ENCODE measurements at regions not wholly inside any gene's neighbourhood (a gene's known extent, or its start where the extent isn't known, plus 50 kb on each side); places are given as distances from the start of the nearest gene placed in this dataset.
"Not testable (repeated sequence)": the region's sequence is repeated elsewhere in the genome, so short reads cannot be mapped to it uniquely, and the experiment has no call there.

DNA sequence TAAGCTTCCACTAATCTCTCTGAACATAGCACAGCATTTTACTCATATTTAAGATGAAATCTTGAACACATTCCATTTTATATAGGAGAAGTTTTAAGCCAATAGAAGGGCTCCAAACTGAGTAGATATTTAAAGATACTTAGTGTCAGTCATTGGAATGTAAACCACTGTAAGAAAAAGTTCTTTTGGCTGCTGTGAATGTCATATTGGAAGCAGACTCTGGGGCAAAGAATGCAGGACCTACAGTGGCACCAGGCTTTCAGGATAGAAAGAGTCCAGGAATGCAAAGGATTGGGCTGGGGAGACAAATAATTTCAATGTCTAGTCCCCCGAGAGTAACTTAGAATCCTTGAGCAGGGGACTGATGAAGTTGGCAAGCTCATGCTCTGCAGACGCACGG, 1047.7 kb downstream of the STIM2 start:
- no peak for DNase-seq

DNA sequence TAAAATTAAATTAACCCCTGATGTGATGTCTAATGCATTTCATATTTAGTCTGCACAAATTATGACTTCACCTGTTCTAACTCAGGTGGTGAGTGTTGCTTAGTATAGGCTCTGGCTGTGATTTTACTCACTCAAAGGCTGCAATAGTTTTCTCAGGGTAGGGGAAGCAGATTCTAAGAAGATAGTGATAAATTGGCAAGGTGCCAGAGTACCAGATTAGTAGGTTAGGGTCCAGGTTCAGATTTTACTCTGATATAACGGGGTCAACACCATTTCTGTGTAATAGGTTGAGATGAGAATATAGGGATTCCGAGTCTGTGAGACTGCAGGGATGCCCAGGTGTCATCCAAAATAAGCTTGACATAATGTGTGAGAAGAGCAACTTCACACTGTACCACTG, 1049.6 kb downstream of the STIM2 start:
- no peak for DNase-seq

DNA sequence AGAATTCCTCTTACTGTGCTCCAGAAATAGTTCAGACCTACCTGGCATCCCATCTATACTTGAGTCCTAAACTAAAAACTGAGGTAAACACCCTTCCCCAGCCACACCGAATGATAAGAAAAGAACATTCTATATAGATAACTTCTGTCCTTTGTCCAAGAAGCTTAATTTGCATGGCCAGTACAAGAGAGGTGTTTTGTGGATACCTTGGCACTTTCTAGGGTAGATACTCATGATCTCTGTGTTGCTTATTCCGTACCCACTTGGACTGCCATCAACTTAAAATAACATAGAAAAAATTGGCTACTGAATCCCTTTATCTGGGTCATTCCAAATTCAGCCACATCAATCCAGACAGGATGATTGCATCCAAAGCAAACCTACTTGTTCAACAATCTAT, 1050.4 kb downstream of the STIM2 start:
- no peak for DNase-seq

DNA sequence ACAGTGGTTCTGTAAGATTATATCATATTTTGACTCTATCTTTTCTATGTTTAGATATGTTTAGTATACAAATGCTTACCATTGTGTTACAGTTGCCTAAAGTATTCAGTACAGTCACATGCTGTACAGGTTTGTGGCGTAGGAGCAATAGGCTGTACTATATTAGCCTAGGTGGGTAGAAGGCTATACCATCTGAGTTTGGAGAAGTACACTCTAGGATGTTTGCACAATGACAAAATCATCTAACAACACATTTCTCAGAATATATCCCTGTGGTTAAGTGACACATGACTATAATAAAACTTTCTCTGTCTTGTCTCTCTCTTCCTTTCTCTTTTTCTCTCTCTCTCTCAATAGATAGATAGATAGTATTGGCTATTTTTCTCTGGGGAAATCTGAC, 1053.1 kb downstream of the STIM2 start:
- no peak for DNase-seq

DNA sequence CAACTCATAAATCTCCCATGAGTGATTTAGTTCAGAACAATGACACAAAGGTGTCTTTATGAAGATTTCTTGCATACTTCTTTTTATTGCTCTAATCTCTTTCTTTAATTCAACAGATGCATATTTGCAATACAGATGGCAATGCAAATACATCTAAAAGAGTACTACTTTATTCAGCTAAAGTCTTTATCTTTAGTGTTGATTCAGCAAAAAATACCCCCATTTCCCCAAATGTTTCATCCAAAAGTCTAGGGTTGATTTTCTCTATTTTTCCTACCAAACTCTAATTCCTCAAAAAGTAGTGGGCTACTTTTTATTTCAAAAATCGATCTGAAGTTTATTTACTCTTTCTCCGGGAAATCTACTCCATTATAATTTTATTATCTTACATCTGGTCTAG, 1055.2 kb downstream of the STIM2 start:
- no peak for DNase-seq

DNA sequence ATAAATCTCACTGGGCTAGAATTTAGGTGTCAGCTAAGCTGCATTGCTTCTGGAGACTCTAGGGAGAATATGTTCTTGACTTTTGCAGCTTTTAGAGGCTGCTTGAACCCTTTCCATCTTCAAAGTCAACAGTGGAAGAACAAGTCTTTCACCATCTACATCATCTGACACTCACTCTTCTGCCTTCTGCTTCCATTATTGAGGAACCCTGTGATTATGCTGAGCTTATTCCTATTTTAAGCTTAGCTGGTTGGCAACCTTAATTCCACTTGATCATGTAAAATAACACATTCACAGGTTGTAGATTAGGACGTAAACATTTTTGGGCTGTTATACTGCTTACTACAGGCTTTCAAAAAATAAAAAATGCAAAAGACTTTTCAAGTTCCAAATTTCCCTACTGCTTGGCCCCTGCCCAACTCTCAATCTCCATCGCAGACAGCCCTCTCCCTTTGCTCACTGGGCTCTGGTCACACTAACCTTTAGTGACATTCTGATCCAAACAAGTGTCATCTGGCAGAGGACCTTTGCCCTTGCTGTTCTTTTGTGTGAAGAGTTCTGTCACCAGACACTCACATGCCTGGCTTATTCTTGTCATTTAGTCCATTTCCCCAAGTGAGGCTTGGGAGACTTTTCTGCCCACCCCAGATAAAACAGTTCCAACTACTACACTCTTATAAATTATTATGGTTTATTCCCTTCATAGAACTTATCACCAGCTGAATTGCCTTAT, 1056.0 kb downstream of the STIM2 start:
- no peak for DNase-seq

DNA sequence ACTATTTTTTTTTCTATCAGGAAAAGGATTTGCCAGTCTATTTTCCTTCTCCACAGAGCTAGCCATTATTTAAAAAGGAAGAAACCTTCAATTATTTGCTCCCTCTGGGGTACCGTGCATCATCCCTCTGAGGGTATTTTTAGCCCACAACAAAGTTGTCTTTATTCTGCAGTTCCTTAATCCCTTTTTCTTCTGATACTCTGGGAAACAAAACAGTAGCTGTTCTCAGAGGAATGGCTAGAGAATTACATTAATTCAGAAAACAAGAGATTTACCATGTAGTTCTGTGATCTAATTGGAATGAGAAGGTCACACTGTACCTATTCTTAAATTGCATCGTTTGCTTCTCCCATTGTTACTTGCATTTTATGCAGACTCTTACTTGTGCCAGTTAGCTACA, 1056.7 kb downstream of the STIM2 start:
- DNase-seq, result no peak

DNA sequence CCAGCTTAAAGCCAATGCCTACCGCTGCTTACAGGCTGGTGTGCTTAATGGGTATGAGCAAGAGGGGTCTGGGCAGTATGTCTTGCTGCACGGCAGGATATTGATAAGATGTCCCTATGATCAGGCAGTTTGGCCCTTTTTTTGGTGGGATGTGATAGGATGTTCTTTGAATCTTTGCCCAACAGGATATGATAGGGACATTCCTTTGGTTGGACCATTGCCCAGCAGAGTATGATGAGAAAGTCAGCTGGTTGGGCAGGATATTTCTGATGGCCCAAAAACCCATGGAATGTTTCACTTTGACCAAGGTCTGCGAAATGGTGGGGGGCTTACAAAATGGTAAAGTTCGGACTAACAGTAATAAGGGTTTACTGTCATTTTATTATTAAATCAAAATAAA, 1060.6 kb downstream of the STIM2 start:
- no peak for DNase-seq

DNA sequence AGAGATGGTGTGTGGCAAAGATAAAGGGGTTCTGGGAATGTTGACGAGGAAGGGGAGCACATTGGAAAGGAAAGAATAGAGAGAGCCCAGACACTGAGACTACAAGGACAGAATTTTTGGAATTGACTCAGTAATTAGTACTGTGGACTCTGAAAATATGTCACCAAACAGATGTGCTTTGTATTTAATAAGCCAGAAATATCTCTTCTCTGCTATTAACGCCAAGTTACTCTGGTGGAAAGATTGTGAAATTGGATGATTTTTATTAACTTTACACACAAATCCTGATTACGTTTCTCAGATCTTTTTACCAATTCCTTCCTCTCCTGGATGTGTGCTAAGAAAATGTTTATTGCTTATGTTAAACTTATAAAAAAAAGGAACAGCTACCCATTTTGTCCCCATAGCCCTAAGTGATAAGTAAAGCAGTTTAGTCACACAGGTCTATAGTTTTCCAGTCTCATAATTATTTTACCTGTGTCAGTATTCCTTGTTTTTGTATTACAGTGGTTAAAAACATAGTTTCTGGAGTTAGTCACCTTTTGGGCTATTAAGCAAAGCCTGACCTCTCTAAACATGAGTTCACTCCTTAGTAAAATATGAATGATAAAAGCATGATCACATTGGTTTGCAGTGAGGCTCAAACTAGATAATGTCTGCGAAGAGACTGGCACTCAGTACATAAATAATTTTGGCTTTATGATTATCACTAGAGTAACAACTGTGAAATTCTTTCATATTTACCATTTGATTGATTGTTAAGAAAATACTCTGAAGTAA, 1068.3 kb downstream of the STIM2 start:
- DNase-seq, result no peak

DNA sequence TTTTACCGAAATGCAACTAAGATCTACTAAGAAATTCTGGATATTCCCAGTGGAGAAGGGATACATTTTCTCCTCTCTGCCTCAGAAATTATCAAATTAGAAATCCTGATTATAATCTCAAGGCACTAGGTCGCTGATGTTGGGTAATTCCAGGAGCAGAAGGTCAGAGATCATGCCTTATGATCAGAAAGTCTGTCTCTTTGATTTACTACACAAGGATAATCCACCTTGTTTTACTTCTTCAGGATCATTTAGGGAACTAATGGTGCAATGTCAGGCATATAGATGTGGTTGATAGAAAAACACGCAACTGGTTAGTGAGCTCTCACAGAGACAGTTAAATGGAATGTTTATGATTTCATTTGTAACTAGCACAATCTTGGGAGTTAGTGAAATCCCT, 1069.7 kb downstream of the STIM2 start:
- DNase-seq, result no peak

DNA sequence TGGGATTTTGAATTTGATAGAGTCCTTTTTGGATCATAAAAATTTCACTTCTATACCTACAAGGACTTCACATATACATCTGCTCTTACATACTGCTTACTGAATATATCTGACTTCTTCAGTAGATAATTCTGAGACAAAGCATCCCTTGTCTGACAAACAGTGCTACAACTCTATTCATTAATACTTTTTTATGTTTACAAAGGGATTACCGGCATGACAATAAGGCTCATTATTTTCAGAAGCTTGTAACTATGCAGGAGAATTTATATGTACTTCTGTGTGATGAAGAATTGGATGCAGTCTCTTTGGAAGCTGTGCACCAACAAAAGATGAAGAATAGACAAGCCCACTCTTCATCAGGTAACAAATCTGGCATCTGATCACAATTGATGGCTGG, 1070.3 kb downstream of the STIM2 start:
- DNase-seq, result no peak

DNA sequence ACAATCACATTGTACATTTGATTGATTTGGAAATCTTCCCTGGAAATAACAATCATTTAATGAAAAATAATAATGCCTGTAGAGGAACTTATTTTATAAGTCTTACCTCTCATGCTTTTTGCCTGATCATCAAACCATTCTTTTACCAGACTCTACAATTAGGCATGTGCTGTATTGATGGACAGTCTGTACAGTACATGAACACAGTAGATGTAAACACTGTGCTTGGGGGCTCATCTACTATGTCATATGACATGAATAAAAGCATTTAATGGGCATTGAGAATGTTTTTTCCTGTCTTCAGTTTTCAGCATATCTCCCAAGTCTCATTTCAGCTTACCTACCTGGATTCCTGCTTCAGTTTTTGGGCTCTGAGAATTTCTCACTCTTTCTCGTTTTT, 1070.9 kb downstream of the STIM2 start:
- DNase-seq, result no peak

DNA sequence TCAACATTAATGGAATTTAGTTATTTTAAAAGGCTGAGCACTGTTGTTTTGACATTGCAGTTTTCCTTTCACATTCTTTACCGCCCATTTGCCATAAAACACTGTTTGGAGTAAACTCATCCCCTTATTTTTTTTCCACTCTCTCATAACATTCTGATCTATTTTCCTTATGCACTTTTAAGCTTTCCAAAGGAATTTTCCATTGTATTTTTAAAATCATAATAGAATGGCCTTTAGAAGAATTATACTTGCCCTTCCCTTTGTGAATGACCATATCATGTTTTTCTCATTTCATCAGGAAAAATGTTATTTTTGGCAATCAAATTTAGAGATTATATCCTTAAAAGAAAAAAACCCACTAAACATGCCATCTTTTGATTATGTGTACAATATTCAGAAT, 1074.2 kb downstream of the STIM2 start:
- no peak for DNase-seq

DNA sequence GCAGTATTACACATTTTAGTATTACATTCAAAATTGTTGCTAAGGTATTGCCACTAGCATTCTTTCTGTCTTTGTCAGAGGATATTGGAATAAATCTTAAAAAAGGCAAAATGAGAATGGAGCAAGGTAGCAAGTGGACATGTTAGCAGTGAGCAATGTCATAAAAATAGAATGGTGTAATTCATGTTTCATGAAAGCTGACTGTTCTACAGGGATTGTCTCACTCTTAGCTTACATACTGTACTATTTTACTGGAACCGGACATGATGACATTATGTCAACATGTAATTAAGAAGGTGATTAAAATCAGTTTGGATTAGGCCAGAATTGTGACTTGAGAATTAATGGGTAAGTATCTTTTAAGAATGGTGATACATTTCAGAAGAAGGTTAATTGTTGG, 1086.2 kb downstream of the STIM2 start:
- no peak for DNase-seq

DNA sequence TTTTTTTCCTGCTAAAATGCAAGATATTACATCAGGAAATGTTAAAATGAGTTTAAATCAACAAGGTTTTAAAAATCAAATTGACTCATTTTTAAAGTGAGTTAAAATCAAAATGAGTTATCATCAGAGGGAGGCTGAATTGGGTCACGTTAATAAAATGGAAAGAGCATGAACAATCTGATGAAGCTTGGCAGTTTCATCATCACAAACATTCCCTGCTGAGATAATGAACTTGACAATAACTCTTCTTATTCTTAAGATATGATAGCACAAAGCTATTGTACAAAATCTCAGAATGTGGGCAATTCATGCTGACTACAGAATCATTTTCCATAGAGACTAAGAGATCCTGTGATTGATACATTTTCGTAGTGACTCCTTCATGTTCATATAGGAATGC, 1086.7 kb downstream of the STIM2 start:
- no peak for DNase-seq

DNA sequence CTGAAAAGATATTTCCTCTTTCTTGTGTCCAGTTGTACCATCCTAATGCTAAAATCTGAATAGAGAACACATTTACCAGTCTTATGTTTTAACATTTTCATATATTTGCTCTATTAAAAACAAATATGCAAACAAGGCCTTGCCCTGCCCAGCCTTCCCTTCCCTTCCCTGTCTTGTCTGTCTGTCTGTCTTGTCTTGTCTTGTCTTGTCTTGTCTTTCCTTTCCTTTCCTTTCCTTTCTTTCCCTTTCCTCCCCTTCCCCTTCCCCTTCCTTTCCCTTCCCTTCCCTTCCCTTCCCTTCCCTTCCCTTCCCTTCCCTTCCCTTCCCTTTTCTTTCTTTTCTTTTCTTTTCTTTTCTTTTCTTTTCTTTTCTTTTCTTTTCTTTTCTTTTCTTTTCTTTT, 1103.5 kb downstream of the STIM2 start:
- no peak for DNase-seq

DNA sequence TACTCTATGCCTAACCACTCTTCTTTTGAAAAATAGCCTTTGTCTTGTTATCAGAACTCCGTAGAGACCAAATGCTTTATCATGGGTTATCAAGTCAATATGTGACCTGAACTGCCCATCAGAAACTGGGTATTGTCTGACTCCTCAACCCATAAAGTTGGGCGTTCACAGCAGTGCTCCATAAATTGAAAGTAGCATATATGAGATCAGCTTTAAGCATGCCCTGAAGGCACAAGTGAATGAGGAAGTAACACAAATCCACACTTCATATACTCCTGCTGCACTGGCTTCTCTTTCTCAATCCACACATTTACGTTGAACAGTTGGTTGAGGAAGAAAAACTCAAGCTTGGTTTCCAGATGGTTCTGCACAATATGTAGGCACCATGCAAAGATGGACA, 1106.0 kb downstream of the STIM2 start:
- DNase-seq, result no peak

DNA sequence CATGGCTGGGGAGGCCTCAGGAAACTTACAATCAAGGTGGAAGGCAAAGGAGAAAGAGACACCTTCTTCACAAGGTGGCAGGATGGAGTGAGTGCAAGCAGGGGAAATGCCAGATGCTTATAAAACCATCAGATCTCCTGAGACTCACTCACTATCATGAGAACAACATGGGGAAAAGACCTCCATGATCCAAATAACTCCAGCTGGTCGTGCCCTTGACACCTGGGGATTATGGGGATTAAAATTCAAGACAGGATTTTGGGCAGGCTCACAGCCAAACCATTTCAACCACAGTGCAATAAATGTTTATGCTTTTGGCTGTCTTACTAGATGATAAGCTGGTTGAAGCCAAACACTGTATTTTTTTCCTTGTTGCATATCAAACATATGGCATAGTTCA, 1112.4 kb downstream of the STIM2 start:
- no peak for DNase-seq

DNA sequence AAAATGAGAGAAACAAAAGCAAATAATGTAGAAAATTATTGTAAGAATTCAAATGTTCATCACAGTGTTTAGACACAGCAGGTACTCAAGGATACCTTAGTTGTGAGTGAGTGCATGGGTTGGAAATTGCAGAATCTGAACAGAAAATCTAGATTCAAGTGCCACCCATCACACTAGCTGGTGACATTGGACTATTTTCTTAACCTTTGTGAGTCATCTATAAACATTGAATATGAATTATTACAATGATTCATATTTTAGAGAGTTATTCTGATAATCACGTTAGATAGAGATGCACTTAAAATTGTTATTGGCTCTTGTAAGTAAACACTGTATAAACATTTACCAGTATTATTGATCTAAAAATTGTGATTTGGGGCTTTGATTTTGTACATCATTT, 1113.1 kb downstream of the STIM2 start:
- no peak for DNase-seq

DNA sequence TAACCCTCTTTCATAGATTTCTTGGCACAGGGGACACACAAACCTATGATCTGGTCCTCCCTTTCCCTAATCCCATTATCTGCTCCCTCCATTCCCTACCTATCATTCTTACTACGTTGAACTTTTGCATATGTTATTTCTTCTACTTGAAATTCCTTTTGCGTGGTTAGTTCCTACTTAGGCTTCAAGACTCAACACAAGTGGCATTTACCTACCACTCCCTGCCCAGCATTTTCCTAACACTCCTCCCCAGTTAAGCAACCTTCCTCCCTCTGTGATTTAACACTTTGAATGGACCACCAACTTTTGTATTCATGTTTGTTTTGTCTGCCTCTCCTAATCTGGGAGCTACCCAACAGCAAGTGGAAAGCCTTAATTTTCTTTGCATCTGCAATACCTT, 1113.7 kb downstream of the STIM2 start:
- DNase-seq, result no peak

DNA sequence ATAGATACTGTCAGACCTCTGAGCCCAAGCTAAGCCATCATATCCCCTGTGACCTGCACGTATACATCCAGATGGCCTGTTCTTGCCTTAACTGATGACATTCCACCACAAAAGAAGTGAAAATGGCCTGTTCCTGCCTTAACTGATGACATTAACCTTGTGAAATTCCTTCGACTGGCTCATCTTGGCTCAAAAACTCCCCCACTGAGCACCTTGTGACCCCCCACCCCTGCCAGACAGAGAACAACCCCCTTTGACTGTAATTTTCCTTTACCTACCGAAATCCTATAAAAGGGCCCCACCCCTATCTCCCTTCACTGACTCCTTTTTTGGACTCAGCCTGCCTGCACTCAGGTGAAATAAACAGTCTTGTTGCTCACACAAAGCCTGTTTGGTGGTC, 1114.2 kb downstream of the STIM2 start:
- DNase-seq, result not testable (repeated sequence)

DNA sequence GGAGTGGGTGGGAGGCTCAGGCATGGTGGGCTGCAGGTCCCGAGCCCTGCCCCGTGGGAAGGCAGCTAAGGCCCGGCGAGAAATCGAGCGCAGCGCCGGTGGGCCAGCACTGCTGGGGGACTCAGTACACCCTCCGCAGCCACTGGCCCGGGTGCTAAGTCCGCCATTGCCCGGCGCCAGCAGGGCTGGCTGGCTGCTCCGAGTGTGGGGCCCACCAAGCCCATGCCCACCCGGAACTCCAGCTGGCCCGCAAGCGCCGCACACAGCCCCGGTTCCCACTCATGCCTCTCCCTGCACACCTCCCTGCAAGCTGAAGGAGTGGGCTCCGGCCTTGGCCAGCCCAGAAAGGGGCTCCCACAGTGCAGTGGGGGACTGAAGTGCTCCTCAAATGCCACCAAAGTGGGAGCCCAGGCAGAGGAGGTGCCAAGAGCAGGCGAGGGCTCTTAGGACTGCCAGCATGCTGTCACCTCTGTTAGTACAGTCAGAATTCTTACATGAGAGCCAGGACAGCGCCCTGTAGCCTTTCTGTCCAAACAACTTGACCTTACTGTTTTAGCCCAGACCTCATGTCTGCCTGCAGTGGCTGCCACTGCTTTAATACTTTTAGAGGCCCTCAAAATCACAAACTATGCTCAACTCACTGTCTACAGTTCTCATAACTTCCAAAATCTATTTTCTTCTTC, 1117.9 kb downstream of the STIM2 start:
- DNase-seq, result not testable (repeated sequence)

DNA sequence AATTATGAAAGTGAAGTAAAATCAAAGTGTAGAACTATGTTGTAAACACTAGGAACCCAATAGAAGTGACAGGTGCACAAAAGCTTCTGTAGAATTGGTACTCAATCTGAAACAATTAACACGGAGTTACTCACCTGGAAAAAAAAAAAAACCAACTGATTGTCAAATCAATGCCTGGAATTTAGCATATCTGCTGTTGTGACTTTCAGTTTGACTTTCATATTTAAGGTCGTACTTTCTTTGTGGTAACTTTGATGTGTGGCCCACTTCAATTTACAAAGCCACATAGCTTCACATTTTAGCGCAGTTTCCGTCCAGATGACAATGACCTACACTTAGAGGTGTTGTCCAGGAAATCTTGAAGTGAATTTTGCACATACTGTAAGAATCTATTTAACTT, 1124.9 kb downstream of the STIM2 start:
- DNase-seq, result no peak

DNA sequence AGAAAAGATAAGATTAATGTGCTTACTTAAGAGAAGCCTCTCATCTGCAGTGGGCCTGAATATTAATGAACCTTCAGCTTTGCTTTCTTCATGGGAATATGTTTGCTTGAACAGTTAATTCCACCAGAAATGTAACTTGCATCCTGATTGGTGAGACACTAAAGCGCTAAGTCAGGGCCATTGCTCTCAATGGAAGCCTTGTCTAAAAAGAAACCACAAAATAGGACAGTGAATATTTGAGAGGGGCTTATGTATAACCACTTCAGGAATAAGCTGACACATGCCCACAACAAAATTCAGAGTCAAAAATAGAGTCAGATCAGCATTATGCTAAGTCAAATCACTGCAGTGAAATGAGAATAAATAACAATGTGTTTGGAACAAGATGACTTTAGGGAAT, 1125.8 kb downstream of the STIM2 start:
- DNase-seq, result no peak
